ENCODE measurements at regions not wholly inside any gene's neighbourhood (a gene's known extent, or its start where the extent isn't known, plus 50 kb on each side); places are given as distances from the start of the nearest gene placed in this dataset.

- TF ChIP-seq CTCF (IDR thresholded peaks at IDR 0.05) (no peak), EZH2 (IDR thresholded peaks at IDR 0.05; ENCODE audit: borderline replicate concordance, insufficient read depth, low read depth, low read length, poor library complexity, severe bottlenecking) (no peak)
These were observed 334.6 kb upstream of the SLC14A2 start for GRCh38 chr18:45280481-45281276.
